HepG2 (cell line): ENCODE measurements at regions not wholly inside any gene's neighbourhood (a gene's known extent, or its start where the extent isn't known, plus 50 kb on each side); places are given as distances from the start of the nearest gene placed in this dataset.
A peak's percentile ranks its signal among the peaks of the same experiment; 100 is the strongest.

ENCODE experiments used
- GMEB1 ChIP-seq: sonication (generic); formaldehyde crosslinking; IDR thresholded peaks from 2 replicates; pipeline ENCODE4 v1.5.1; 2020; ENCODE audit warnings: missing genetic modification reagents, mild to moderate bottlenecking, borderline replicate concordance
- HDAC6 ChIP-seq: fragments of 200-600 bp; sonication (generic); IDR thresholded peaks from 2 replicates; pipeline ENCODE4 v1.7.0; 2017; ENCODE audit warnings: mild to moderate bottlenecking, antibody characterized with exemption, low read length, low read depth
- HHEX ChIP-seq: IDR thresholded peaks from 2 replicates; pipeline ENCODE4 v1.6.1; 2016; ENCODE audit warnings: control low read depth
- IKZF1 ChIP-seq: fragments of 450-650 bp; IDR thresholded peaks from 2 replicates; pipeline ENCODE4 v1.7.1; 2016
- IKZF5 ChIP-seq: IDR thresholded peaks from 2 replicates; pipeline ENCODE4 v1.6.1; 2018; ENCODE audit warnings: missing genetic modification reagents, mild to moderate bottlenecking, missing compliant biosample characterization
- KAT2B ChIP-seq: fragments of 150-350 bp; IDR thresholded peaks from 2 replicates; pipeline ENCODE4 v1.6.1; 2014; ENCODE audit warnings: low read depth, low read length, borderline replicate concordance
- MEIS1 ChIP-seq: sonication (generic); formaldehyde crosslinking; IDR thresholded peaks from 2 replicates; pipeline ENCODE4 v1.9.0; 2021; ENCODE audit warnings: mild to moderate bottlenecking, missing genetic modification reagents, moderate library complexity, borderline replicate concordance
- ONECUT2 ChIP-seq: sonication (generic); formaldehyde crosslinking; IDR thresholded peaks from 2 replicates; pipeline ENCODE4 v1.4.0; 2020; ENCODE audit warnings: missing genetic modification reagents
- PHB2 ChIP-seq: fragments of 450-650 bp; IDR thresholded peaks from 2 replicates; pipeline ENCODE4 v1.6.1; 2018; ENCODE audit not compliant: partially characterized antibody
- SETDB1 ChIP-seq: sonication (generic); formaldehyde crosslinking; IDR thresholded peaks from 2 replicates; pipeline ENCODE4 v1.5.1; 2020; ENCODE audit warnings: missing genetic modification reagents, mild to moderate bottlenecking, borderline replicate concordance
- SIN3B ChIP-seq: fragments of 150-350 bp; IDR thresholded peaks from 2 replicates; pipeline ENCODE4 v1.6.1; 2014; ENCODE audit warnings: low read length
- TRIM24 ChIP-seq: sonication (generic); formaldehyde crosslinking; IDR thresholded peaks from 2 replicates; pipeline ENCODE4 v1.8.0; 2022; ENCODE audit warnings: mild to moderate bottlenecking, missing genetic modification reagents
- YEATS4 ChIP-seq: sonication (generic); formaldehyde crosslinking; IDR thresholded peaks from 2 replicates; pipeline ENCODE4 v1.4.0; 2020; ENCODE audit warnings: missing genetic modification reagents, borderline replicate concordance
- ZMAT5 ChIP-seq: sonication (generic); formaldehyde crosslinking; IDR thresholded peaks from 2 replicates; pipeline ENCODE4 v1.5.0; 2020; ENCODE audit warnings: mild to moderate bottlenecking, low read depth, missing genetic modification reagents, borderline replicate concordance
- ZNF333 ChIP-seq: sonication (generic); formaldehyde crosslinking; IDR thresholded peaks from 2 replicates; pipeline ENCODE4 v1.4.0; 2020; ENCODE audit warnings: mild to moderate bottlenecking, missing genetic modification reagents, borderline replicate concordance
- ZNF484 ChIP-seq: sonication (generic); formaldehyde crosslinking; IDR thresholded peaks from 2 replicates; pipeline ENCODE4 v1.5.1; 2020; ENCODE audit warnings: mild to moderate bottlenecking, low read depth, missing genetic modification reagents, borderline replicate concordance
- ZNF530 ChIP-seq: sonication (generic); formaldehyde crosslinking; IDR thresholded peaks from 2 replicates; pipeline ENCODE4 v1.5.0; 2020; ENCODE audit warnings: low read depth, mild to moderate bottlenecking, missing genetic modification reagents
- ZNF567 ChIP-seq: sonication (generic); formaldehyde crosslinking; IDR thresholded peaks from 2 replicates; pipeline ENCODE4 v1.8.1; 2023; ENCODE audit warnings: mild to moderate bottlenecking, missing genetic modification reagents, borderline replicate concordance
- ZNF597 ChIP-seq: sonication (generic); formaldehyde crosslinking; IDR thresholded peaks from 2 replicates; pipeline ENCODE4 v1.5.0; 2020; ENCODE audit warnings: missing genetic modification reagents
- ZNF75D ChIP-seq: sonication (generic); formaldehyde crosslinking; IDR thresholded peaks from 2 replicates; pipeline ENCODE4 v1.8.1; 2023; ENCODE audit warnings: missing genetic modification reagents, mild to moderate bottlenecking, borderline replicate concordance
- ZNF788 ChIP-seq: sonication (generic); formaldehyde crosslinking; IDR thresholded peaks from 2 replicates; pipeline ENCODE4 v1.5.0; 2020; ENCODE audit warnings: mild to moderate bottlenecking, missing genetic modification reagents, borderline replicate concordance
- ZNF800 ChIP-seq: sonication (generic); formaldehyde crosslinking; IDR thresholded peaks from 2 replicates; pipeline ENCODE4 v1.4.0; 2020; ENCODE audit warnings: missing genetic modification reagents
- ZSCAN29 ChIP-seq: sonication (generic); formaldehyde crosslinking; conservative IDR thresholded peaks from 2 replicates; pipeline ENCODE4 v1.4.0; 2020; ENCODE audit warnings: mild to moderate bottlenecking, missing genetic modification reagents

GRCh38 chr21:43274022-43274945 lies 105.5 kb downstream of the CRYAA start (continued):
- TF ChIP-seq KAT2B: no peak
- no peak for TF ChIP-seq HDAC6
- no peak for TF ChIP-seq ONECUT2 (CRISPR knock-in tag)
- no peak for TF ChIP-seq ZNF484 (CRISPR knock-in tag)
- no peak for TF ChIP-seq IKZF5 (CRISPR knock-in tag)
- no peak for TF ChIP-seq ZNF530 (CRISPR knock-in tag)
- no peak for TF ChIP-seq ZSCAN29 (CRISPR knock-in tag)
- no peak for TF ChIP-seq SIN3B
- no peak for TF ChIP-seq SETDB1
- TF ChIP-seq ZNF567 (CRISPR knock-in tag): no peak
- peak; percentile 21; the same call in 1 of the 2 replicates for TF ChIP-seq MEIS1 (CRISPR knock-in tag)
- no peak for TF ChIP-seq ZNF800 (CRISPR knock-in tag)
- TF ChIP-seq PHB2: no peak
- no peak for TF ChIP-seq HHEX (CRISPR knock-in tag)
- no peak for TF ChIP-seq ZMAT5
- TF ChIP-seq ZNF333 (CRISPR knock-in tag): no peak
- 0 out of 2 replicates have a peak, but pooled peaks have one; percentile 38 for TF ChIP-seq TRIM24 (CRISPR knock-in tag)
- no peak for TF ChIP-seq IKZF1
- no peak for TF ChIP-seq ZNF597 (CRISPR knock-in tag)
- no peak for TF ChIP-seq ZNF788
- TF ChIP-seq GMEB1 (CRISPR knock-in tag): no peak
- peak; percentile 28; the same call in 1 of the 2 replicates for TF ChIP-seq YEATS4 (CRISPR knock-in tag)
- TF ChIP-seq ZNF75D: no peak
